ENCODE measurements at regions not wholly inside any gene's neighbourhood (a gene's known extent, or its start where the extent isn't known, plus 50 kb on each side); places are given as distances from the start of the nearest gene placed in this dataset.

DNA sequence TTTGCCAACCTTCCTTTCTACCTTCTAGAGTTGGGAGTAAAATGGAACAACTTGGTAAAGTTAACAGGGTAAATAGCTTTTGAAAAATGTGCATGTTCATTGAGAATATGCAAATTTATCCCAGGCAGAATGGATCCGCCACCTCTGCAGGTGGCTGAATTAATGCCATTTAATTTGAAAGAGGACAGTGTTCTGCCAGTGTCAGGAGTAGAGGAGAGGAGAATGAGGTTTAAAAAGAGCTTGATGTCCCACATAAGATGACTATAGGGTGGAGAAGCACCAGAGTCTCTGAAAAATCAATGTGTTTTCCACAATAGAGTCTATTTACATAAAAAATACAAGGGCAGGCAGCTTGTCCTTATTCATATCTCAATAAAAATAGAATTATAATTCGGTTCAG is 1804.3 kb upstream of the PCDH10 start:
- no peak for TF ChIP-seq ESRRG (CRISPR knock-in tag; IDR thresholded peaks at IDR 0.05)
- no peak for TF ChIP-seq GLIS3 (CRISPR knock-in tag; IDR thresholded peaks at IDR 0.05)
- TF ChIP-seq ZC3H10 (CRISPR knock-in tag; IDR thresholded peaks at IDR 0.05), result no peak
- TF ChIP-seq OSR1 (CRISPR knock-in tag; IDR thresholded peaks at IDR 0.05), result no peak
- TF ChIP-seq, protein P1, sequence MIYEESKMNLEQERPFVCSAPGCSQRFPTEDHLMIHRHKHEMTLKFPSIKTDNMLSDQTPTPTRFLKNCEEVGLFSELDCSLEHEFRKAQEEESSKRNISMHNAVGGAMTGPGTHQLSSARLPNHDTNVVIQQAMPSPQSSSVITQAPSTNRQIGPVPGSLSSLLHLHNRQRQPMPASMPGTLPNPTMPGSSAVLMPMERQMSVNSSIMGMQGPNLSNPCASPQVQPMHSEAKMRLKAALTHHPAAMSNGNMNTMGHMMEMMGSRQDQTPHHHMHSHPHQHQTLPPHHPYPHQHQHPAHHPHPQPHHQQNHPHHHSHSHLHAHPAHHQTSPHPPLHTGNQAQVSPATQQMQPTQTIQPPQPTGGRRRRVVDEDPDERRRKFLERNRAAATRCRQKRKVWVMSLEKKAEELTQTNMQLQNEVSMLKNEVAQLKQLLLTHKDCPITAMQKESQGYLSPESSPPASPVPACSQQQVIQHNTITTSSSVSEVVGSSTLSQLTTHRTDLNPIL (CRISPR knock-in tag; IDR thresholded peaks at IDR 0.05; ENCODE audit: low read depth), result no peak
- TF ChIP-seq TOX (CRISPR knock-in tag; IDR thresholded peaks at IDR 0.05; ENCODE audit: borderline replicate concordance), result no peak
- TF ChIP-seq ARNTL (CRISPR knock-in tag; IDR thresholded peaks at IDR 0.05; ENCODE audit: borderline replicate concordance, low read depth), result no peak
- no peak for TF ChIP-seq ISL1 (CRISPR knock-in tag; IDR thresholded peaks at IDR 0.05)
- TF ChIP-seq, protein P2, sequence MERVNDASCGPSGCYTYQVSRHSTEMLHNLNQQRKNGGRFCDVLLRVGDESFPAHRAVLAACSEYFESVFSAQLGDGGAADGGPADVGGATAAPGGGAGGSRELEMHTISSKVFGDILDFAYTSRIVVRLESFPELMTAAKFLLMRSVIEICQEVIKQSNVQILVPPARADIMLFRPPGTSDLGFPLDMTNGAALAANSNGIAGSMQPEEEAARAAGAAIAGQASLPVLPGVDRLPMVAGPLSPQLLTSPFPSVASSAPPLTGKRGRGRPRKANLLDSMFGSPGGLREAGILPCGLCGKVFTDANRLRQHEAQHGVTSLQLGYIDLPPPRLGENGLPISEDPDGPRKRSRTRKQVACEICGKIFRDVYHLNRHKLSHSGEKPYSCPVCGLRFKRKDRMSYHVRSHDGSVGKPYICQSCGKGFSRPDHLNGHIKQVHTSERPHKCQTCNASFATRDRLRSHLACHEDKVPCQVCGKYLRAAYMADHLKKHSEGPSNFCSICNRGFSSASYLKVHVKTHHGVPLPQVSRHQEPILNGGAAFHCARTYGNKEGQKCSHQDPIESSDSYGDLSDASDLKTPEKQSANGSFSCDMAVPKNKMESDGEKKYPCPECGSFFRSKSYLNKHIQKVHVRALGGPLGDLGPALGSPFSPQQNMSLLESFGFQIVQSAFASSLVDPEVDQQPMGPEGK (CRISPR knock-in tag; IDR thresholded peaks at IDR 0.05; ENCODE audit: borderline replicate concordance), result no peak
- no peak for TF ChIP-seq ZNF565 (CRISPR knock-in tag; conservative IDR thresholded peaks at IDR 0.05; ENCODE audit: low read depth)
- TF ChIP-seq, protein P3, sequence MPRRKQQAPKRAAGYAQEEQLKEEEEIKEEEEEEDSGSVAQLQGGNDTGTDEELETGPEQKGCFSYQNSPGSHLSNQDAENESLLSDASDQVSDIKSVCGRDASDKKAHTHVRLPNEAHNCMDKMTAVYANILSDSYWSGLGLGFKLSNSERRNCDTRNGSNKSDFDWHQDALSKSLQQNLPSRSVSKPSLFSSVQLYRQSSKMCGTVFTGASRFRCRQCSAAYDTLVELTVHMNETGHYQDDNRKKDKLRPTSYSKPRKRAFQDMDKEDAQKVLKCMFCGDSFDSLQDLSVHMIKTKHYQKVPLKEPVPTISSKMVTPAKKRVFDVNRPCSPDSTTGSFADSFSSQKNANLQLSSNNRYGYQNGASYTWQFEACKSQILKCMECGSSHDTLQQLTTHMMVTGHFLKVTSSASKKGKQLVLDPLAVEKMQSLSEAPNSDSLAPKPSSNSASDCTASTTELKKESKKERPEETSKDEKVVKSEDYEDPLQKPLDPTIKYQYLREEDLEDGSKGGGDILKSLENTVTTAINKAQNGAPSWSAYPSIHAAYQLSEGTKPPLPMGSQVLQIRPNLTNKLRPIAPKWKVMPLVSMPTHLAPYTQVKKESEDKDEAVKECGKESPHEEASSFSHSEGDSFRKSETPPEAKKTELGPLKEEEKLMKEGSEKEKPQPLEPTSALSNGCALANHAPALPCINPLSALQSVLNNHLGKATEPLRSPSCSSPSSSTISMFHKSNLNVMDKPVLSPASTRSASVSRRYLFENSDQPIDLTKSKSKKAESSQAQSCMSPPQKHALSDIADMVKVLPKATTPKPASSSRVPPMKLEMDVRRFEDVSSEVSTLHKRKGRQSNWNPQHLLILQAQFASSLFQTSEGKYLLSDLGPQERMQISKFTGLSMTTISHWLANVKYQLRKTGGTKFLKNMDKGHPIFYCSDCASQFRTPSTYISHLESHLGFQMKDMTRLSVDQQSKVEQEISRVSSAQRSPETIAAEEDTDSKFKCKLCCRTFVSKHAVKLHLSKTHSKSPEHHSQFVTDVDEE (CRISPR knock-in tag; IDR thresholded peaks at IDR 0.05), result no peak
- TF ChIP-seq CSDC2 (CRISPR knock-in tag; IDR thresholded peaks at IDR 0.05), result no peak
- TF ChIP-seq PPARA (CRISPR knock-in tag; IDR thresholded peaks at IDR 0.05; ENCODE audit: borderline replicate concordance), result no peak
- no peak for ATAC-seq

DNA sequence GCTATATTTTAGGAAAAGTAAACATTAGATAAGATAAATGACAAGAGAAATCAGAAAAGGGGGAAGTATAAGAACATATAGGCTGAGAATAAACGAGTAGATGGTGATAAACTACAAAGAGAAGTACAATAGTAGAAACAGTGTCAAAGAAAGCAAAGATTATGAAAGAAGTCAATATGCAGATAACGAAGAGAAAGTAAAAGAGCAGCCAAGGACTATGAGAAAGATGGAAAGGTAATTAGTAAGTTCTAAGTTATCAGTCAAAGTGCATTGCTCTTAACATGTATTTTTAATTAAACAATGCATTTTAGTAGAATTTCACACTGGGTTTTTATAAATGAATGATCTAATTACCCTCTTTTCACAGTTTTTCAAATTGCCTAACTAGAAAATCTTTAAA is 1801.3 kb upstream of the PCDH10 start:
- TF ChIP-seq ZNF565 (CRISPR knock-in tag; conservative IDR thresholded peaks at IDR 0.05; ENCODE audit: low read depth) (no peak), TOX (CRISPR knock-in tag; IDR thresholded peaks at IDR 0.05; ENCODE audit: borderline replicate concordance) (no peak), ZNF8 (CRISPR knock-in tag; IDR thresholded peaks at IDR 0.05) (no peak), OSR1 (CRISPR knock-in tag; IDR thresholded peaks at IDR 0.05) (no peak), RARB (CRISPR knock-in tag; IDR thresholded peaks at IDR 0.05) (no peak), PPARA (CRISPR knock-in tag; IDR thresholded peaks at IDR 0.05; ENCODE audit: borderline replicate concordance) (no peak), ARNTL (CRISPR knock-in tag; IDR thresholded peaks at IDR 0.05; ENCODE audit: borderline replicate concordance, low read depth) (no peak), ZFP30 (CRISPR knock-in tag; IDR thresholded peaks at IDR 0.05) (no peak), SNAI2 (CRISPR knock-in tag; IDR thresholded peaks at IDR 0.05) (no peak), TCF4 (CRISPR knock-in tag; IDR thresholded peaks at IDR 0.05; ENCODE audit: borderline replicate concordance) (no peak), GLIS3 (CRISPR knock-in tag; IDR thresholded peaks at IDR 0.05) (no peak), ZFP3 (CRISPR knock-in tag; IDR thresholded peaks at IDR 0.05) (no peak), ZNF70 (CRISPR knock-in tag; IDR thresholded peaks at IDR 0.05) (no peak), ISL1 (CRISPR knock-in tag; IDR thresholded peaks at IDR 0.05) (no peak), CSDC2 (CRISPR knock-in tag; IDR thresholded peaks at IDR 0.05) (no peak)
- TF ChIP-seq, protein P4, sequence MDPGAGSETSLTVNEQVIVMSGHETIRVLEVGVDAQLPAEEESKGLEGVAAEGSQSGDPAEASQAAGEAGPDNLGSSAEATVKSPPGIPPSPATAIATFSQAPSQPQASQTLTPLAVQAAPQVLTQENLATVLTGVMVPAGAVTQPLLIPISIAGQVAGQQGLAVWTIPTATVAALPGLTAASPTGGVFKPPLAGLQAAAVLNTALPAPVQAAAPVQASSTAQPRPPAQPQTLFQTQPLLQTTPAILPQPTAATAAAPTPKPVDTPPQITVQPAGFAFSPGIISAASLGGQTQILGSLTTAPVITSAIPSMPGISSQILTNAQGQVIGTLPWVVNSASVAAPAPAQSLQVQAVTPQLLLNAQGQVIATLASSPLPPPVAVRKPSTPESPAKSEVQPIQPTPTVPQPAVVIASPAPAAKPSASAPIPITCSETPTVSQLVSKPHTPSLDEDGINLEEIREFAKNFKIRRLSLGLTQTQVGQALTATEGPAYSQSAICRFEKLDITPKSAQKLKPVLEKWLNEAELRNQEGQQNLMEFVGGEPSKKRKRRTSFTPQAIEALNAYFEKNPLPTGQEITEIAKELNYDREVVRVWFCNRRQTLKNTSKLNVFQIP (CRISPR knock-in tag; IDR thresholded peaks at IDR 0.05; ENCODE audit: borderline replicate concordance, low read depth), result no peak
- TF ChIP-seq, protein P5, sequence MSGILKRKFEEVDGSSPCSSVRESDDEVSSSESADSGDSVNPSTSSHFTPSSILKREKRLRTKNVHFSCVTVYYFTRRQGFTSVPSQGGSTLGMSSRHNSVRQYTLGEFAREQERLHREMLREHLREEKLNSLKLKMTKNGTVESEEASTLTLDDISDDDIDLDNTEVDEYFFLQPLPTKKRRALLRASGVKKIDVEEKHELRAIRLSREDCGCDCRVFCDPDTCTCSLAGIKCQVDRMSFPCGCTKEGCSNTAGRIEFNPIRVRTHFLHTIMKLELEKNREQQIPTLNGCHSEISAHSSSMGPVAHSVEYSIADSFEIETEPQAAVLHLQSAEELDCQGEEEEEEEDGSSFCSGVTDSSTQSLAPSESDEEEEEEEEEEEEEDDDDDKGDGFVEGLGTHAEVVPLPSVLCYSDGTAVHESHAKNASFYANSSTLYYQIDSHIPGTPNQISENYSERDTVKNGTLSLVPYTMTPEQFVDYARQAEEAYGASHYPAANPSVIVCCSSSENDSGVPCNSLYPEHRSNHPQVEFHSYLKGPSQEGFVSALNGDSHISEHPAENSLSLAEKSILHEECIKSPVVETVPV (CRISPR knock-in tag; IDR thresholded peaks at IDR 0.05), result no peak
- TF ChIP-seq, protein P3 (CRISPR knock-in tag; IDR thresholded peaks at IDR 0.05), result no peak
- TF ChIP-seq, protein P2 (CRISPR knock-in tag; IDR thresholded peaks at IDR 0.05; ENCODE audit: borderline replicate concordance), result no peak
- no peak for ATAC-seq
